T-cell (primary cell): ENCODE measurements at regions not wholly inside any gene's neighbourhood (a gene's known extent, or its start where the extent isn't known, plus 50 kb on each side); places are given as distances from the start of the nearest gene placed in this dataset.

Experiments
- ATAC-seq, 4 experiments: fragments of 200-7000 bp in 3 of 4; fragments of 150-1000 bp in 1 of 4; cut with Tn5 transposase; replicated peaks in 1 of 4; 1 replicate in 3 of 4; 2 replicates in 1 of 4; pipeline ENCODE4 v1.10.0; 2021; ENCODE audit warnings: moderate library complexity in 3 of 4, mild to moderate bottlenecking in 2 of 4, moderate number of reproducible peaks in 1 of 4
- CTCF ChIA-PET, 2 donors: fragments of 300-600 bp; sonication (Branson Sonifier 250); formaldehyde crosslinking; loops; one replicate each; lab custom pipeline; 2022; ENCODE audit warnings: antibody characterized with exemption in 2 of 2; lab: Charles Lee
- POLR2A ChIA-PET, 2 donors: fragments of 300-600 bp; sonication (Branson Sonifier 250); formaldehyde crosslinking; loops; one replicate each; lab custom pipeline; 2022; ENCODE audit warnings: antibody characterized with exemption in 2 of 2; lab: Charles Lee
- DNase-seq, 35 experiments: peaks; one replicate each; pipeline versions ENCODE4 v3.0.0 to v3.0.0-alpha.2; 2013 to 2023
- H3K27ac ChIP-seq: one replicate; pipeline ENCODE4 v1.5.1; 2013; ENCODE audit warnings: low read length
- H3K27me3 ChIP-seq, 2 experiments: replicated peaks in 1 of 2; 1 replicate in 1 of 2; 2 replicates in 1 of 2; pipeline versions ENCODE4 v1.6.1 to v1.7.0; 2013; ENCODE audit warnings: low read length in 1 of 2, mixed read lengths in 1 of 2; ENCODE audit not compliant: control insufficient read depth in 2 of 2, insufficient read depth in 2 of 2; ENCODE audit errors: extremely low read depth in 1 of 2
- H3K36me3 ChIP-seq, 2 donors: 1 replicate in 1 of 2; 2 replicates in 1 of 2; pipeline versions ENCODE4 v1.6.1 to v1.7.0; 2013; ENCODE audit warnings: low read length in 1 of 2; ENCODE audit not compliant: control insufficient read depth in 2 of 2, insufficient read depth in 1 of 2; ENCODE audit errors: extremely low read depth in 1 of 2
- H3K4me1 ChIP-seq, 2 experiments: 1 replicate in 1 of 2; 2 replicates in 1 of 2; pipeline versions ENCODE4 v1.6.1 to v1.7.0; 2013; ENCODE audit warnings: low read length in 2 of 2, mixed read lengths in 1 of 2; ENCODE audit not compliant: insufficient read depth in 2 of 2, control insufficient read depth in 1 of 2; ENCODE audit errors: extremely low read depth in 1 of 2
- H3K4me3 ChIP-seq, 2 donors: 1 replicate in 1 of 2; 2 replicates in 1 of 2; pipeline versions ENCODE4 v1.5.1 to v1.7.0; 2013; ENCODE audit warnings: mild to moderate bottlenecking in 2 of 2, low read length in 1 of 2, moderate library complexity in 1 of 2; ENCODE audit not compliant: control insufficient read depth in 1 of 2; ENCODE audit errors: extremely low read depth in 1 of 2
- H3K9me3 ChIP-seq: 2 replicates; pipeline ENCODE4 v1.7.0; 2013
- H3K27ac Mint-ChIP-seq, 2 donors: one replicate each; pipeline ENCODE4 v1.8.0; 2020 to 2021; ENCODE audit warnings: mild to moderate bottlenecking in 2 of 2, mixed read lengths in 2 of 2
- H3K27me3 Mint-ChIP-seq, 2 donors: one replicate each; pipeline ENCODE4 v1.8.0; 2021 to 2022; ENCODE audit warnings: mixed read lengths in 2 of 2
- H3K36me3 Mint-ChIP-seq: one replicate; pipeline ENCODE4 v1.8.0; 2021; ENCODE audit warnings: mixed read lengths
- H3K4me1 Mint-ChIP-seq, 3 donors: one replicate each; pipeline ENCODE4 v1.8.0; 2020 to 2022; ENCODE audit warnings: mixed read lengths in 3 of 3, mild to moderate bottlenecking in 1 of 3
- H3K4me3 Mint-ChIP-seq, 3 donors: one replicate each; pipeline ENCODE4 v1.8.0; 2020 to 2022; ENCODE audit warnings: mild to moderate bottlenecking in 3 of 3, mixed read lengths in 3 of 3, moderate library complexity in 3 of 3
- H3K9me3 Mint-ChIP-seq, 3 donors: one replicate each; pipeline ENCODE4 v1.8.0; 2020 to 2022; ENCODE audit warnings: mixed read lengths in 3 of 3
- WGBS: methylation state at CpG from one replicate; pipeline ENCODE4 v1.1.5; 2013; ENCODE audit warnings: missing lambda C conversion rate; ENCODE audit not compliant: insufficient coverage; 5-methylcytosine and 5-hydroxymethylcytosine counted together

DNA sequence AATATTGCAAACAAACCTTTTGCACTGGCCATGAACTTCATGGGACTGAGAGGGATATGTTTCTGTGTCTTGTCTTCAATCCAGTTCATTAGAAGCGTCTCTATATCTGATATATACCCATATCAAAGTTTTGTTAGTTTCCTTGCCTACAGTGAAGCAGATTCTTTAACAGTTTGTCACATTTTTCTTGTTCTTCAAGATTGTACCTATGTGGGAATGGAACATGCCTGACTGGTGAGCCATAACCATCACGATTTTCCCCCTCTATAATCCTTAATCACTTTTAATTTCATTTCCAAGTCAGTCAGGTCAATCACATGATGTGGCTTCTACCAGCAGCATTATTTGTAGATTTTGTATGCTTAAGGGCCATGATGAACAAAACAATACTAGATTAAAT lies 197.1 kb upstream of the PDE5A start:
- Histone ChIP-seq H3K4me3 (no peak overlapping the region), H3K36me3 (no peaks in the 10 kb centered on the region), H3K4me1 (no peaks in the 10 kb centered on the region), H3K9me3 (no peaks in the 10 kb centered on the region), H3K27me3 (no peaks in the 10 kb centered on the region), H3K27ac (no peak overlapping the region)
- Mint-ChIP-seq H3K27me3 (no peaks in the 10 kb centered on the region), H3K9me3 (peaks cover 0 to 13% (median 3%) of the 10 kb centered on the region in 3 donors), H3K4me3 (no peak overlapping the region), H3K36me3 (no peaks in the 10 kb centered on the region), H3K4me1 (no peaks in the 10 kb centered on the region), H3K27ac (no peak overlapping the region)
- ChIA-PET CTCF (no interaction called here), POLR2A (no interaction called here)
- DNase-seq (no peak), ATAC-seq (no peak)
- no CpG with 5 or more reads among the region's 2 CpGs for WGBS

DNA sequence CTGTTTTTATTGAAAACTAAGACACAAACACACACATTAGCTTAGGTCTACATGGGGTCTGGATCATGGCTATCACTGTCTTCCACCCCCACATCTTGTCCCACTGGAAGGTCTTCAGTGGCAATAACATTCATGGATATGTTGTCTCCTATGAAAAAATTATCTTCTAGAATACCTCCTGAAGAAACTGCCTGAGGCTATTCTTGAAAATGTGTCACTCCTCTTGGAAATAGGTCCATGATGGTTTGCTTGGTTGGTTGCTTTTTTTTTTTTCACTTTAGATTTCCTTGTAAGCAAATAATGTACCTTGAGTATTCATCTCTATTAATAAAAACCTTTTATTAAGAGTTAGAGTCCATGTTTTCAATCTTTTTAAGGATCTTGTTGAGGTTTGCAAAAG lies 195.3 kb upstream of the PDE5A start:
- no peak overlapping the region for H3K27ac Mint-ChIP-seq
- CTCF ChIA-PET, result interaction anchor here in 1 of 2 donors (0.7 kb wide), 1 partner anchor 384 kb away, joined by 4 read pairs; no protein-coding TSS in a partner anchor
- no peaks in the 10 kb centered on the region for H3K36me3 Mint-ChIP-seq
- Histone ChIP-seq H3K9me3 (no peaks in the 10 kb centered on the region), H3K27me3 (no peaks in the 10 kb centered on the region), H3K27ac (no peak overlapping the region), H3K4me3 (no peak overlapping the region), H3K4me1 (no peaks in the 10 kb centered on the region), H3K36me3 (no peaks in the 10 kb centered on the region)
- H3K4me1 Mint-ChIP-seq, result no peaks in the 10 kb centered on the region
- H3K4me3 Mint-ChIP-seq, result no peak overlapping the region
- POLR2A ChIA-PET, result no interaction called here
- H3K9me3 Mint-ChIP-seq, result peaks cover 0 to 12% (median 3%) of the 10 kb centered on the region in 3 donors
- no peak for ATAC-seq
- DNase-seq, result no peak
- no peaks in the 10 kb centered on the region for H3K27me3 Mint-ChIP-seq

- H3K9me3 Mint-ChIP-seq, result peaks cover 0 to 10% (median 3%) of the 10 kb centered on the region in 3 donors
- DNase-seq, result no peak
- H3K4me3 Mint-ChIP-seq, result no peak overlapping the region
- Histone ChIP-seq H3K9me3 (no peaks in the 10 kb centered on the region), H3K4me1 (no peaks in the 10 kb centered on the region), H3K4me3 (no peak overlapping the region), H3K27me3 (no peaks in the 10 kb centered on the region), H3K27ac (no peak overlapping the region), H3K36me3 (no peaks in the 10 kb centered on the region)
- ATAC-seq, result no peak
- no CpG with 5 or more reads among the region's 1 CpG for WGBS
- no peaks in the 10 kb centered on the region for H3K4me1 Mint-ChIP-seq
- CTCF ChIA-PET, result no interaction called here
- no peak overlapping the region for H3K27ac Mint-ChIP-seq
- no peaks in the 10 kb centered on the region for H3K27me3 Mint-ChIP-seq
- POLR2A ChIA-PET, result no interaction called here
- H3K36me3 Mint-ChIP-seq, result no peaks in the 10 kb centered on the region
These were observed 194.4 kb upstream of the PDE5A start for GRCh38 chr4:119823045-119823444.

DNA sequence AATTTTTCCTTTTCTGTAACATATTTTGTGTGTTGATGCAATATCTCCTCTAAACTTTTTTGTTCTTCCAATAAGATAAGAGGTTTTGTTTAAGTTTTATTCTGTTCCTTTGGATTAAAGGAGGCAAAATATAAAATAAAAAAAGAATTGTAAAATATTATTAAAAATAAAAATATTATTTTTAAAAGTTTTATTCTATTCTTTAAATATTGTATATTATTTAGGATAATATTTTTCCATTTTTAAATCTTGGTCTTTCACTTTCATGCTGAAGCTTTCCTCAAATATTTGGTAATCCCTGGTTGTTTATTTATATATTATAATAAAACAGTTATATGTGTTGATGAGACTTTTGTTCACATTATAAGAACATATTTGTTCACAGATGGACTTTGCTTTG lies 187.9 kb upstream of the PDE5A start:
- DNase-seq (no peak), ATAC-seq (no peak)
- Mint-ChIP-seq H3K36me3 (no peaks in the 10 kb centered on the region), H3K27me3 (no peaks in the 10 kb centered on the region), H3K4me1 (no peaks in the 10 kb centered on the region), H3K9me3 (peaks cover 5 to 19% (median 5%) of the 10 kb centered on the region in 3 donors), H3K27ac (no peak overlapping the region), H3K4me3 (no peak overlapping the region)
- H3K9me3 ChIP-seq, result no peaks in the 10 kb centered on the region
- H3K4me1 ChIP-seq, result no peaks in the 10 kb centered on the region
- no peaks in the 10 kb centered on the region for H3K27me3 ChIP-seq
- no peaks in the 10 kb centered on the region for H3K36me3 ChIP-seq
- H3K27ac ChIP-seq, result no peak overlapping the region
- CTCF ChIA-PET, result no interaction called here
- POLR2A ChIA-PET, result no interaction called here
- no peak overlapping the region for H3K4me3 ChIP-seq

DNA sequence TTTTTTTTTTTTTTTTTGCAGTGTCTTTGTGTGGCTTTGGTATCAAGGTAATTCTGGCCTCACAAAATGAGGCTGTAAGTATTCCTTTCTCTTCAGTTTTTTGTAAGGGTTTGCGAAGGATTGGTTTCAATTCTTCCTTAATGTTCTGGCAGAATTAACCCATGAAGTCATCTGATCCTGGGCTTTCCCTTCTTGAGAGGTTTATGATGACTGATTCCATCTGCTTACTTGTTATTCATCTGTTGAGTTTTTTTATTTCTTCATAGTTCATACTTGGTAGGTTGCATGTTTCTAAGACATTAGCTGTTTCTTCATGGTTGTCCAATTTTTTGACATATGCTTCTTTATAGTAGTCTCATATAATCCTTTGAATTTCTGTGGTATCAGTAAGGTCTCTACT lies 181.4 kb upstream of the PDE5A start:
- Mint-ChIP-seq H3K27ac (no peak overlapping the region), H3K9me3 (peaks cover 5 to 29% (median 5%) of the 10 kb centered on the region in 3 donors), H3K4me1 (no peaks in the 10 kb centered on the region), H3K4me3 (no peak overlapping the region), H3K27me3 (no peaks in the 10 kb centered on the region), H3K36me3 (no peaks in the 10 kb centered on the region)
- no peaks in the 10 kb centered on the region for H3K4me1 ChIP-seq
- DNase-seq, result no peak
- no peak for ATAC-seq
- H3K4me3 ChIP-seq, result no peak overlapping the region
- CTCF ChIA-PET, result no interaction called here
- POLR2A ChIA-PET, result no interaction called here
- no peaks in the 10 kb centered on the region for H3K9me3 ChIP-seq
- peaks cover 0 to 4% of the 10 kb centered on the region in 2 experiments for H3K27me3 ChIP-seq
- H3K27ac ChIP-seq, result no peak overlapping the region
- no CpG with 5 or more reads among the region's 1 CpG for WGBS
- no peaks in the 10 kb centered on the region for H3K36me3 ChIP-seq

GRCh38 chr4:119804404-119804803 lies 175.8 kb upstream of the PDE5A start:
- POLR2A ChIA-PET, result no interaction called here

DNA sequence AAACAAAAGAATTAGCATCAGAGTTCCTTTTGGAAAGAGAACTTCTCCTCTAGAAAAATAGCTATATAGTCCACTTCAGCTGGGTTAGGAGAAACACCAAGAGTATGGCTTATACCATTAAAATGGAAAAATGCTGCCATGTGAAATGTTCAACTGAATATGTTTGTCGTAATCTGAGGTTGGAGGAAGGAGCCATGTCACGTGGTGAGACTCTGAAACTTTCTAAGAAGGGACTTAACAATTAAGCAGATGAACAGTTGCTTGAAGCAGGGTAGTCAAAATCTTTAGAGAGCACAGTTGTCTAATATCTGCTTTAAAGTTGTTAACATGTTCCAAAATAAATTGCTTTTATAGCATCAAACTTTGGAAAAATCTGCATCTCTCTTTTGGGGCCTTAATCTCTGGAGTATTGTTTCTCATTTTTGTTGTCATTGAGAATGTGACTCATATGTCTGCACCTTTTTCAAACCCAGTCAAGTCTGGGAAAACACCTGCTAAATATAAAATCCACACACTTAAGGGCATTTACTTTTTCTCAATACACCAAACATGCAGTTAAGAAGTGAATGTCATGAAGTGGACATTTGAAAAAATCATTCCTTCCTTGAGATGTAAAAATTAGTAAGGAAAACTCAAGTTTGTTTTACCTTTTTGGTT lies 168.8 kb upstream of the PDE5A start:
- DNase-seq, result no peak
- no peaks in the 10 kb centered on the region for H3K9me3 Mint-ChIP-seq
- Histone ChIP-seq H3K36me3 (no peaks in the 10 kb centered on the region), H3K27me3 (no peaks in the 10 kb centered on the region), H3K4me1 (no peaks in the 10 kb centered on the region), H3K4me3 (no peak overlapping the region), H3K9me3 (no peaks in the 10 kb centered on the region), H3K27ac (no peak overlapping the region)
- no peak for ATAC-seq
- H3K27me3 Mint-ChIP-seq, result peaks cover 0 to 3% of the 10 kb centered on the region in 2 donors
- WGBS, result no CpG with 5 or more reads among the region's 2 CpGs
- CTCF ChIA-PET, result no interaction called here
- H3K4me3 Mint-ChIP-seq, result no peak overlapping the region
- no peak overlapping the region for H3K27ac Mint-ChIP-seq
- H3K36me3 Mint-ChIP-seq, result no peaks in the 10 kb centered on the region
- POLR2A ChIA-PET, result no interaction called here
- H3K4me1 Mint-ChIP-seq, result no peaks in the 10 kb centered on the region

More at GRCh38 chr4:119804404-119804803, 175.8 kb upstream of the PDE5A start:
- Histone ChIP-seq H3K27me3 (peaks cover 0 to 4% of the 10 kb centered on the region in 2 experiments), H3K27ac (no peak overlapping the region), H3K9me3 (no peaks in the 10 kb centered on the region), H3K4me3 (no peak overlapping the region), H3K4me1 (no peaks in the 10 kb centered on the region), H3K36me3 (no peaks in the 10 kb centered on the region)
- H3K27ac Mint-ChIP-seq, result no peak overlapping the region
- ATAC-seq (no peak), DNase-seq (no peak)
- WGBS, result no CpG with 5 or more reads among the region's 1 CpG
- no peak overlapping the region for H3K4me3 Mint-ChIP-seq
- CTCF ChIA-PET, result no interaction called here
- H3K36me3 Mint-ChIP-seq, result no peaks in the 10 kb centered on the region
- peaks cover 2 to 4% of the 10 kb centered on the region in 2 donors for H3K27me3 Mint-ChIP-seq
- H3K9me3 Mint-ChIP-seq, result peaks cover 0 to 6% (median 0%) of the 10 kb centered on the region in 3 donors
- no peaks in the 10 kb centered on the region for H3K4me1 Mint-ChIP-seq
